ENCODE measurements at regions not wholly inside any gene's neighbourhood (a gene's known extent, or its start where the extent isn't known, plus 50 kb on each side); places are given as distances from the start of the nearest gene placed in this dataset.

- no peaks in the 10 kb centered on the region for H3K27me3 ChIP-seq (ENCODE audit: insufficient read depth, low read length)
- H3K9me2 ChIP-seq (ENCODE audit: insufficient read depth) = no peaks in the 10 kb centered on the region; the same call in 1 of the 2 replicates
- CTCF ChIA-PET = no interaction called here
- no peak overlapping the region for H3K4me3 ChIP-seq (replicated peaks in 1 of 2; ENCODE audit: low read depth in 1 of 2, low read length in 2 of 2)
- ATAC-seq (no peak), DNase-seq (ENCODE audit: low read depth, low spot score) (no peak)
- peaks cover 0 to 5% of the 10 kb centered on the region in 2 experiments; a peak in 2 of 4 replicates for H3K4me1 ChIP-seq (ENCODE audit: control insufficient read depth in 1 of 2, insufficient read depth in 2 of 2, low read length in 2 of 2)
- POLR2A ChIA-PET = no interaction called here
- no peak overlapping the region for H2AFZ ChIP-seq (ENCODE audit: low read depth, low read length, poor library complexity, severe bottlenecking)
- H3K9ac ChIP-seq (ENCODE audit: low read length) = no peak overlapping the region
- no peaks in the 10 kb centered on the region for H3K79me2 ChIP-seq (ENCODE audit: insufficient read depth, low read length)
- H3K36me3 ChIP-seq (ENCODE audit: control insufficient read depth in 1 of 2, insufficient read depth in 2 of 2, low read length in 2 of 2) = no peaks in the 10 kb centered on the region
- no peaks in the 10 kb centered on the region for H3K9me3 ChIP-seq (ENCODE audit: control insufficient read depth in 1 of 2, insufficient read depth in 1 of 2, low read depth in 1 of 2, low read length in 2 of 2)
- no peak overlapping the region for H3K27ac ChIP-seq (ENCODE audit: low read depth, low read length)
- RAD21 ChIA-PET (ENCODE audit: low non-redundant PET in 1 of 2, low total read pairs in 2 of 2, uncharacterized antibody in 2 of 2, unreplicated experiment in 2 of 2) = no interaction called here
- no peak overlapping the region for H3K4me2 ChIP-seq (ENCODE audit: low read length)
- intact Hi-C loops (cut with micrococcal nuclease) = no loop called here
- TF ChIP-seq, protein P1, sequence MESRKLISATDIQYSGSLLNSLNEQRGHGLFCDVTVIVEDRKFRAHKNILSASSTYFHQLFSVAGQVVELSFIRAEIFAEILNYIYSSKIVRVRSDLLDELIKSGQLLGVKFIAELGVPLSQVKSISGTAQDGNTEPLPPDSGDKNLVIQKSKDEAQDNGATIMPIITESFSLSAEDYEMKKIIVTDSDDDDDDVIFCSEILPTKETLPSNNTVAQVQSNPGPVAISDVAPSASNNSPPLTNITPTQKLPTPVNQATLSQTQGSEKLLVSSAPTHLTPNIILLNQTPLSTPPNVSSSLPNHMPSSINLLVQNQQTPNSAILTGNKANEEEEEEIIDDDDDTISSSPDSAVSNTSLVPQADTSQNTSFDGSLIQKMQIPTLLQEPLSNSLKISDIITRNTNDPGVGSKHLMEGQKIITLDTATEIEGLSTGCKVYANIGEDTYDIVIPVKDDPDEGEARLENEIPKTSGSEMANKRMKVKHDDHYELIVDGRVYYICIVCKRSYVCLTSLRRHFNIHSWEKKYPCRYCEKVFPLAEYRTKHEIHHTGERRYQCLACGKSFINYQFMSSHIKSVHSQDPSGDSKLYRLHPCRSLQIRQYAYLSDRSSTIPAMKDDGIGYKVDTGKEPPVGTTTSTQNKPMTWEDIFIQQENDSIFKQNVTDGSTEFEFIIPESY (IDR thresholded peaks at IDR 0.05; ENCODE audit: extremely low read depth, insufficient replicate concordance, low read length) = no peak
- no peak for TF ChIP-seq SIN3A (IDR thresholded peaks at IDR 0.05; ENCODE audit: low read depth)
- TF ChIP-seq TCF7L2 (IDR thresholded peaks at IDR 0.05; ENCODE audit: borderline replicate concordance, extremely low read depth, insufficient read depth, insufficient read length) = no peak
- TF ChIP-seq EGR1 (IDR thresholded peaks at IDR 0.05; ENCODE audit: low read depth) = no peak
- TF ChIP-seq ZFX (IDR thresholded peaks at IDR 0.05) = no peak
- no peak for TF ChIP-seq CBX3 (IDR thresholded peaks at IDR 0.05; ENCODE audit: low read depth)
- TF ChIP-seq FOSL1 (IDR thresholded peaks at IDR 0.05; ENCODE audit: low read depth) = no peak
- TF ChIP-seq POLR2A (IDR thresholded peaks at IDR 0.05; ENCODE audit: borderline replicate concordance, extremely low read depth, insufficient read depth, insufficient read length) = no peak
- TF ChIP-seq CEBPB (IDR thresholded peaks at IDR 0.05; ENCODE audit: low read depth) = no peak
- TF ChIP-seq RAD21 (IDR thresholded peaks at IDR 0.05; ENCODE audit: low read depth) = no peak
- no peak for TF ChIP-seq EZH2phosphoT487 (IDR thresholded peaks at IDR 0.05; ENCODE audit: borderline replicate concordance)
- H4K20me1 ChIP-seq (ENCODE audit: insufficient read depth) = no peaks in the 10 kb centered on the region
- no TSS peak for BruUV-seq (replicated peaks)
Observed at GRCh38 chr2:150081775-150082481, 405.5 kb downstream of the RND3 start.
